ENCODE measurements at regions not wholly inside any gene's neighbourhood (a gene's known extent, or its start where the extent isn't known, plus 50 kb on each side); places are given as distances from the start of the nearest gene placed in this dataset.

DNA sequence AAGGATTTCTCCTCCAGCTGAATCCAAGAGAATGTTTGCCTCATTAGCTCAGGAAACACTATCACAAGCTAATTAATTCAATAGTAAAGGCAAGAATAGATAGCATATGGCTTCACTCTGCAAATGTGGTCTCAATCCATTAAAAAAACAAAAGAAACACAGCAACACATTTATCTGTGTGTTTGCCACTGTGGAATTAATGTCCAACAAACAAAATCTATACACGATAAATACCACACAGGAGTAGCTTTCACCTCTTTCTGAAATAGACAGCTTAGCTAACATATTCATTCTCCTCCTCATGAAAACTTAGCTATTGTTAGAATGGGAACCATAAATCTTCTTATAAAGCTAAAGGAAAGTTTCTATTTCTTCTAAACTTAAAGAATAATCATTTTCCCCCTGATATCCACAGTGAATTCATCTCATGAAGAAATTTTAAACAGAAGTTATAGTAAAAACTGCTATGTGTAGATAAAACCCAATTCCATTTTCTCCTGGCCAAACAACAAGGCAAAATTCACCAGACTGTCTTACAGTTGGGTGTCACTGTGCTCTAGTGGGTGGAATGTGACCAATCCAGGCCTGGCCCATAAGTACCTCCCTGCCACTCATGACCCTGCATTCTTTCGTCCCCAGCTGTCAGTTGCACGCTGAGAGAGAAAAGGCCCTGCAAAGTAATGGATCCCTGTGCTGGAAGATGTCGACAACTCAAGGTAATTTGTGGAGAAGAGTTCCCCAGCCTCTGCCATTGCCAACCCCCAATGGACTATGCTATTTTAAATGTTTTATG is 92.9 kb upstream of the NRSN1 start:
- no peak for TF ChIP-seq CTCF (IDR thresholded peaks at IDR 0.05; ENCODE audit: extremely low read depth, missing control alignments)
- no peak for DNase-seq (ENCODE audit: low spot score)

- no peak for TF ChIP-seq CTCF (IDR thresholded peaks at IDR 0.05; ENCODE audit: extremely low read depth, missing control alignments)
- DNase-seq (ENCODE audit: low spot score) = no peak
Measured at GRCh38 chr6:24043848-24044247, 82.2 kb upstream of the NRSN1 start.

DNA sequence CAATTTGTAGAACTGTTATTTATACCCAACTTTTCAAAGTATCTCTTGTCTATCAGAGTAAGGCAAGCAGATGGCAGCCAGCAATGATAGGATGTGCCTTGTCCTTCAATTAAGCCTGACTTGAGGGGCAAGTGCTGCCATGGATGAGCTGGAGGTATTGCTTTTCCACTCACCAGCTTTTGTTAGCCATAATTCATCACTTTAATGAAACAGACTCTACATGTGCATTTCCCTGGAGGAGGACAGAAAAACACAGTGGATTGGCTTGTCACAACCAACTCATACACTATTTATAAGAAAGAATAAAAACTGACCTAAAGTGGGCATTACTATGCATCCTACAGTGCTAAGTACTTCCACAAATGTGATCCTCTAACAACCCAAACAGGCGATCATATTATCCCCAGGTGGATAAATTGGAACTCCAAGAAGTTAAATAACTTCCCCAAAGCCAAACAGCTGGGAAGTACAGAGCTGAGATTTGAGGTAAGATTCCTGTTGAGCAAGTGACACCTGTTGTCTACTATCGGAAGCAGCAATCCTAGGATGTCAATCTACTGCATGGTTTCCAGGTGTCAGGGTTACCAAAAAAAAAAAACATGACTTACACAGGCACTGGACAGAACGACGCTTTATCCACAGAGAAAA is 73.9 kb upstream of the NRSN1 start:
- no peak for TF ChIP-seq CTCF (IDR thresholded peaks at IDR 0.05; ENCODE audit: extremely low read depth, missing control alignments)
- no peak for DNase-seq (ENCODE audit: low spot score)

- TF ChIP-seq CTCF (IDR thresholded peaks at IDR 0.05; ENCODE audit: extremely low read depth, missing control alignments) = no peak
Measured at GRCh38 chr6:24052590-24052961, 73.4 kb upstream of the NRSN1 start.

DNA sequence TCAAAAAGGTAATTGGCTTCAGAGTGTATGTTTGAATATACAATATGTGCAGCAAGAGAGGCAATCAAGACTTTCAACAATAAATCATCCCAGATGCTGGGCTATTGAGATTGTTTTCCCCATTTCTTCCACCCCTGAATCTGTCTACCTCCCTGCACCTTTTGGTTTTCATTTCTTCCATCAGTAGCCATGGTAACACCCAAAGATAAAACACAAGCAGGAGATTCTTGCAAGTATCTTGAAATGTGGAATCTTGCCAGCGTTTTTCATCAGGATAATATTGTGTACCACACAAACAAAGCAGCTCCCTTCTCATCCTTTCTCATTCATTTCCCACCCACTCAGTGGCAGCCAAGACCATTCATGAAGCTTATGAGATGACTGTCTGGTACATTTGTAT is 73.0 kb upstream of the NRSN1 start:
- TF ChIP-seq CTCF (IDR thresholded peaks at IDR 0.05; ENCODE audit: extremely low read depth, missing control alignments) = no peak
- no peak for DNase-seq (ENCODE audit: low spot score)

More at GRCh38 chr6:24052590-24052961, 73.4 kb upstream of the NRSN1 start:
- no peak for DNase-seq (ENCODE audit: low spot score)

DNA sequence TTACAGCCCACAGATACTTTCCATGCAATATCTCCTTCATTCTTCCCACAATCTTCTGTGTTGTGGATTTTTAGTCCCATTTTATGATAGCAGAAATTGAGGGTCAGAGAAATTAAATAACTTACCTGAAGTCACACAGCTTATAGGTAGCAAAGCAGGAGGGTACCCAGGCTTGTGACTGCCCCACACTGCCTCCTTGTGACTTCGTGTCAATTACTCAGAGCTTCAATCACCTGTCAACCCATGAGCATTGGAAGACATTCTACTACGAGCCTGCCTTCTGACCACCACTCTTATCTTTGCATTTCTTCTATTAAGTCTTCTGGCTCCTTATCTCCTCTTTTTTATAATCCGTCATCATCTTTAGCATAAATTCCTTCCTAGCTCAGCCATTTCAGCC is 71.6 kb upstream of the NRSN1 start:
- no peak for DNase-seq (ENCODE audit: low spot score)
- TF ChIP-seq CTCF (IDR thresholded peaks at IDR 0.05; ENCODE audit: extremely low read depth, missing control alignments) = no peak

- DNase-seq (ENCODE audit: low spot score) = no peak
Measured at GRCh38 chr6:24056567-24056966, 69.4 kb upstream of the NRSN1 start.

More at GRCh38 chr6:24056567-24056966, 69.4 kb upstream of the NRSN1 start:
- no peak for TF ChIP-seq CTCF (IDR thresholded peaks at IDR 0.05; ENCODE audit: extremely low read depth, missing control alignments)
